ENCODE measurements at regions not wholly inside any gene's neighbourhood (a gene's known extent, or its start where the extent isn't known, plus 50 kb on each side); places are given as distances from the start of the nearest gene placed in this dataset.

DNA sequence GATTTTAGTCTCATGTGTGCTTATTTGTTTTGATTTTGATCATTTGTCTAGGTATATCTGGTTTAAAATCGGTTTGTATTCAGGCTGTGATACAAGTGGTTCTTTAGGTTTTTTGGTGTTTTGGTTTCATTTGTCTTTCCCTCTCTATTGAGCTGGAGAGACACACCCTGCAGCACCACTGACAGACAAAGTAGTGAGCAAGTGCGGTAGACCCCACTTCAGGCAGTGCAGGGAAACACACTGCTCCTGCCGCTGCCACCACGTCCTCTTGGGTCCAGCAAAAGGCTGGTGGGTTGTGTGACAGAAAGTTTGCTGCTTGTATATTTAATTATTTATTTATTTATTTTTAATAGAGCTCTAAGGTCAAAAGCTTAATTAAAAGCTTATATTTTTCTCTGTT, 801.0 kb downstream of the NR2F1-AS1 start:
- H3K4me2 ChIP-seq (ENCODE audit: insufficient read depth, low read length): no peak overlapping the region
- no TSS peak for BruUV-seq (replicated peaks)
- no peaks in the 10 kb centered on the region for H3K9me3 ChIP-seq (replicated peaks; ENCODE audit: control insufficient read depth, insufficient read depth, low read length)
- no peak overlapping the region for H3K4me3 ChIP-seq (replicated peaks in 1 of 3; ENCODE audit: insufficient read depth in 1 of 3, low read depth in 1 of 3, low read length in 3 of 3)
- no peaks in the 10 kb centered on the region for H3K9me1 ChIP-seq (replicated peaks; ENCODE audit: control insufficient read depth, extremely low read depth, insufficient read depth, low read length)
- intact Hi-C loops (cut with micrococcal nuclease) (no loop called here), dilution Hi-C loops (cut with MboI; ENCODE audit: extremely low pct_ligation_motif_present, low sequenced_read_pairs) (no loop called here)
- POLR2A ChIA-PET: no interaction called here
- no peak overlapping the region for H3K27ac ChIP-seq (ENCODE audit: insufficient read depth, low read depth, low read length)
- no peak overlapping the region for H3K9ac ChIP-seq (replicated peaks; ENCODE audit: extremely low read depth, insufficient read depth, low read length)
- no peak for FAIRE-seq
- TF ChIP-seq GATA2 (IDR thresholded peaks at IDR 0.05; ENCODE audit: insufficient read depth, insufficient read length, low read depth, low read length): no peak
- TF ChIP-seq EZH2 (IDR thresholded peaks at IDR 0.05; ENCODE audit: borderline replicate concordance, low read depth, low read length, severe bottlenecking): no peak
- no peak for TF ChIP-seq CTCF (IDR thresholded peaks at IDR 0.05; ENCODE audit: extremely low read depth in 1 of 2, insufficient read depth in 1 of 2, low read depth in 1 of 2, low read length in 2 of 2)
- no peak for TF ChIP-seq MYC (IDR thresholded peaks at IDR 0.05; ENCODE audit: low read depth, low read length)
- no peak for TF ChIP-seq FOS (IDR thresholded peaks at IDR 0.05; ENCODE audit: borderline replicate concordance, insufficient read depth, low read length)
- TF ChIP-seq POLR2AphosphoS5 (IDR thresholded peaks at IDR 0.05; ENCODE audit: insufficient read depth, low read depth, low read length): no peak
- TF ChIP-seq POLR2A (IDR thresholded peaks at IDR 0.05; ENCODE audit: low read depth, low read length): no peak
- TF ChIP-seq MAX (IDR thresholded peaks at IDR 0.05; ENCODE audit: insufficient read depth, insufficient read length): no peak
- TF ChIP-seq JUN (IDR thresholded peaks at IDR 0.05; ENCODE audit: borderline replicate concordance, insufficient read depth, insufficient read length, low read depth): no peak
- CTCF ChIA-PET: no interaction called here
- H4K20me1 ChIP-seq (replicated peaks; ENCODE audit: control insufficient read depth, extremely low read depth, insufficient read depth, low read length): no peaks in the 10 kb centered on the region
- no peak overlapping the region for H2AFZ ChIP-seq (ENCODE audit: low read depth, low read length)
- no peaks in the 10 kb centered on the region for H3K79me2 ChIP-seq (ENCODE audit: control insufficient read depth, insufficient read depth, low read length)
- H3K36me3 ChIP-seq (ENCODE audit: control insufficient read depth in 2 of 2, extremely low read depth in 1 of 2, insufficient read depth in 2 of 2, low read length in 2 of 2): no peaks in the 10 kb centered on the region
- no peaks in the 10 kb centered on the region for H3K27me3 ChIP-seq (ENCODE audit: control insufficient read depth in 2 of 2, insufficient read depth in 2 of 2, low read length in 2 of 2)
- no peaks in the 10 kb centered on the region for H3K4me1 ChIP-seq (ENCODE audit: control insufficient read depth, extremely low read depth, insufficient read depth, low read length)
- DNase-seq (ENCODE audit: low read depth, low spot score): no peak

Measured in endothelial cell of umbilical vein (primary cell).